IMR-90 (cell line): ENCODE measurements at regions not wholly inside any gene's neighbourhood (a gene's known extent, or its start where the extent isn't known, plus 50 kb on each side); places are given as distances from the start of the nearest gene placed in this dataset.

Source experiments
- ATAC-seq: fragments of 200-7000 bp; cut with Tn5 transposase; 2 replicates; pipeline ENCODE4 v1.9.1; 2020; ENCODE audit warnings: low read depth, mild to moderate bottlenecking, moderate library complexity
- BruUV-seq: library from RNA; stranded (reverse); fragments of 400-500 nt; replicated peaks from 2 replicates; lab custom pipeline; 2021; lab: Mats Ljungman, UMichigan
- CTCF ChIA-PET: fragments of 300-600 bp; formaldehyde crosslinking; extraction: SDS; loops from one replicate; lab custom pipeline; 2021; ENCODE audit warnings: antibody characterized with exemption; lab: Yijun Ruan, JAX
- POLR2A ChIA-PET: fragments of 300-600 bp; sonication (Branson Sonifier 250); formaldehyde crosslinking; loops from one replicate; lab custom pipeline; 2022; ENCODE audit warnings: antibody characterized with exemption; ENCODE audit not compliant: unreplicated experiment; lab: Charles Lee
- DNase-seq: peaks from one replicate; pipeline ENCODE4 v3.0.0; 2013
- H2AFZ ChIP-seq: replicated peaks from 2 replicates; pipeline ENCODE3; 2013; ENCODE audit warnings: low read length, mild to moderate bottlenecking; ENCODE audit not compliant: poor library complexity
- H2AK5ac ChIP-seq: 2 replicates; pipeline ENCODE4 v1.6.1; 2013; ENCODE audit warnings: low read depth, low read length, inconsistent platforms
- H2AK9ac ChIP-seq: replicated peaks from 2 replicates; pipeline ENCODE3; 2013; ENCODE audit warnings: mild to moderate bottlenecking, low read depth, low read length, moderate library complexity; ENCODE audit not compliant: poor library complexity
- H2BK120ac ChIP-seq: 2 replicates; pipeline ENCODE4 v1.6.1; 2013; ENCODE audit warnings: low read depth, low read length, inconsistent platforms
- H2BK15ac ChIP-seq: 3 replicates; pipeline ENCODE4 v1.6.1; 2013; ENCODE audit warnings: low read depth, low read length, inconsistent platforms
- H2BK20ac ChIP-seq: 2 replicates; pipeline ENCODE4 v1.6.1; 2013; ENCODE audit warnings: low read depth, mild to moderate bottlenecking, inconsistent platforms, low read length, moderate library complexity
- H2BK5ac ChIP-seq: 2 replicates; pipeline ENCODE4 v1.6.1; 2013; ENCODE audit warnings: mild to moderate bottlenecking, low read depth, low read length, inconsistent platforms; ENCODE audit not compliant: poor library complexity, severe bottlenecking
- H3K14ac ChIP-seq: replicated peaks from 2 replicates; pipeline ENCODE4 v1.6.1; 2013; ENCODE audit warnings: low read depth, low read length, inconsistent platforms
- H3K18ac ChIP-seq: 2 replicates; pipeline ENCODE4 v1.6.1; 2013; ENCODE audit warnings: low read depth, low read length, control low read depth
- H3K23ac ChIP-seq: 2 replicates; pipeline ENCODE4 v1.6.1; 2013; ENCODE audit warnings: low read depth, low read length, inconsistent platforms
- H3K27ac ChIP-seq: 2 replicates; pipeline ENCODE4 v1.5.1; 2013; ENCODE audit warnings: mild to moderate bottlenecking, control low read depth, low read length; ENCODE audit not compliant: insufficient read depth
- H3K27me3 ChIP-seq: 2 replicates; pipeline ENCODE4 v1.6.1; 2013; ENCODE audit warnings: low read length; ENCODE audit not compliant: control insufficient read depth, insufficient read depth
- H3K36me3 ChIP-seq: 2 replicates; pipeline ENCODE4 v1.6.1; 2013; ENCODE audit warnings: low read length, mixed read lengths; ENCODE audit not compliant: control insufficient read depth, insufficient read depth
- H3K4ac ChIP-seq: 2 replicates; pipeline ENCODE4 v1.6.1; 2013; ENCODE audit warnings: low read depth, low read length, inconsistent platforms
- H3K4me1 ChIP-seq: 2 replicates; pipeline ENCODE4 v1.6.1; 2013; ENCODE audit warnings: low read length, mixed read lengths; ENCODE audit not compliant: control insufficient read depth, insufficient read depth
- H3K4me2 ChIP-seq: 2 replicates; pipeline ENCODE4 v1.6.1; 2013; ENCODE audit warnings: low read depth, mild to moderate bottlenecking, control low read depth, low read length, moderate library complexity
- H3K4me3 ChIP-seq: 2 replicates; pipeline ENCODE4 v1.5.1; 2013; ENCODE audit warnings: low read depth, mild to moderate bottlenecking, control low read depth, low read length, moderate library complexity; ENCODE audit not compliant: insufficient read depth
- H3K56ac ChIP-seq: 2 replicates; pipeline ENCODE4 v1.6.1; 2013; ENCODE audit warnings: low read length, inconsistent platforms; ENCODE audit not compliant: insufficient read depth; ENCODE audit errors: extremely low read depth
- H3K79me1 ChIP-seq, 2 experiments: 2 replicates each; pipeline ENCODE4 v1.6.1; 2013; ENCODE audit warnings: low read length in 2 of 2, inconsistent platforms in 1 of 2, low read depth in 1 of 2
- H3K9ac ChIP-seq: 2 replicates; pipeline ENCODE4 v1.6.1; 2013; ENCODE audit warnings: low read depth, low read length, control low read depth
- H3K9me1 ChIP-seq: 2 replicates; pipeline ENCODE4 v1.6.1; 2013; ENCODE audit warnings: low read length, inconsistent platforms; ENCODE audit not compliant: insufficient read depth
- H3K9me3 ChIP-seq: 2 replicates; pipeline ENCODE4 v1.6.1; 2013; ENCODE audit warnings: low read length; ENCODE audit not compliant: control insufficient read depth, insufficient read depth
- H4K20me1 ChIP-seq: 2 replicates; pipeline ENCODE4 v1.6.1; 2013; ENCODE audit warnings: low read length, inconsistent platforms; ENCODE audit not compliant: insufficient read depth
- H4K5ac ChIP-seq: 2 replicates; pipeline ENCODE4 v1.6.1; 2013; ENCODE audit warnings: mild to moderate bottlenecking, low read depth, low read length, control low read depth
- H4K8ac ChIP-seq, 2 experiments: 2 replicates each; pipeline ENCODE4 v1.6.1; 2013; ENCODE audit warnings: low read depth in 2 of 2, low read length in 2 of 2, control low read depth in 1 of 2, inconsistent platforms in 1 of 2
- H4K91ac ChIP-seq: 2 replicates; pipeline ENCODE4 v1.6.1; 2013; ENCODE audit warnings: low read depth, low read length, inconsistent platforms; ENCODE audit not compliant: insufficient read depth
- SMC3 ChIP-seq: fragments of 150-350 bp; IDR thresholded peaks from 2 replicates; pipeline ENCODE4 v1.6.1; 2016; ENCODE audit warnings: low read depth, mild to moderate bottlenecking, antibody characterized with exemption, low read length, moderate library complexity
- WGBS, 2 experiments: methylation state at CpG; one replicate each; pipeline versions ENCODE4 v1.1.5 to v1.1.7; 2013; ENCODE audit warnings: missing lambda C conversion rate in 2 of 2; ENCODE audit not compliant: insufficient read length in 1 of 2; ENCODE audit errors: extremely low coverage in 2 of 2; 5-methylcytosine and 5-hydroxymethylcytosine counted together
- dilution Hi-C: fragments of 300-500 bp; cut with HindIII; formaldehyde crosslinking; loops from one replicate; pipeline ENCODE4 v1.14.3; 2018; ENCODE audit warnings: low sequenced_read_pairs; ENCODE audit not compliant: unreplicated experiment
- in situ Hi-C: fragments of 300-500 bp; cut with MboI; formaldehyde crosslinking; loops from 3 replicates; pipeline ENCODE4 v1.14.3; 2019; ENCODE audit warnings: low sequenced_read_pairs, inconsistent platforms, mixed read lengths
- intact Hi-C: fragments of 100-400 bp; cut with micrococcal nuclease; formaldehyde crosslinking; loops from 2 replicates; pipeline ENCODE4 v1.10.0; 2022

DNA sequence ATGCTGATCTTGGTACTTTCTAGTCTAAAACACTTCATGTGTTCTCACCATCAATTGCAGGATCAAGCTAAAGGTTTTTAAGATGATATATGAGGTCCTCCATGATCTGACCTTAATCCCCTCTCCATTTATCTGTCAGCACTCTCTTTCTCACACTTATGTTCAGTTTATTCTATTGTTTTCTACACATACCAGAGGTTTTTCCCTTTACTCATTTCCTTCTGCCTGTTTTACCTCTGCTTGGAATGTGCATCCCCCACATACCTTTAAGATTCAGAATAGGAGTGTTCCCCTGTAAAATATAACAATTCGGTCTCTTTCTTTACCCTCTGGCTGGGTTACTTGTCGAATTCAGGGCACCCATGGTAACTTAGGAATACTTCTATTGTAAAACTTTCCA is 219.1 kb upstream of the PKP2 start:
- intact Hi-C loops = no loop called here
- H3K27ac ChIP-seq = no peak overlapping the region
- H3K9me3 ChIP-seq = peaks cover 6% of the 10 kb centered on the region
- H3K27me3 ChIP-seq = no peaks in the 10 kb centered on the region
- DNase-seq = no peak
- no peaks in the 10 kb centered on the region for H3K9me1 ChIP-seq
- no peak overlapping the region for H2AFZ ChIP-seq
- no peak for TF ChIP-seq SMC3
- BruUV-seq = no TSS peak
- CTCF ChIA-PET = no interaction called here
- POLR2A ChIA-PET = no interaction called here
- H2BK20ac ChIP-seq = no peak overlapping the region
- no peaks in the 10 kb centered on the region for H3K79me1 ChIP-seq
- H3K4me2 ChIP-seq = no peak overlapping the region
- H4K20me1 ChIP-seq = no peaks in the 10 kb centered on the region
- H3K9ac ChIP-seq = no peak overlapping the region
- H2BK120ac ChIP-seq = no peak overlapping the region
- no peak overlapping the region for H2AK5ac ChIP-seq
- no peak overlapping the region for H3K14ac ChIP-seq
- no peak overlapping the region for H2BK15ac ChIP-seq
- no peak overlapping the region for H3K18ac ChIP-seq
- no peaks in the 10 kb centered on the region for H3K36me3 ChIP-seq
- no peak for ATAC-seq
- no peak overlapping the region for H3K56ac ChIP-seq
- H4K8ac ChIP-seq = no peak overlapping the region
- H3K4me1 ChIP-seq = no peaks in the 10 kb centered on the region
- WGBS, 2 experiments = no CpG with 5 or more reads among the region's 2 CpGs
- H2AK9ac ChIP-seq = no peak overlapping the region
- no peak overlapping the region for H4K5ac ChIP-seq
- dilution Hi-C loops = no loop called here
- H4K91ac ChIP-seq = no peak overlapping the region
- no peak overlapping the region for H3K4me3 ChIP-seq
- H2BK5ac ChIP-seq = no peak overlapping the region
- H3K4ac ChIP-seq = no peak overlapping the region
- in situ Hi-C loops = no loop called here
- no peak overlapping the region for H3K23ac ChIP-seq
